IMR-90 (cell line): ENCODE measurements at regions not wholly inside any gene's neighbourhood (a gene's known extent, or its start where the extent isn't known, plus 50 kb on each side); places are given as distances from the start of the nearest gene placed in this dataset.

ENCODE experiments used
- ATAC-seq: fragments of 200-7000 bp; cut with Tn5 transposase; 2 replicates; pipeline ENCODE4 v1.9.1; 2020; ENCODE audit warnings: low read depth, mild to moderate bottlenecking, moderate library complexity
- BruUV-seq: library from RNA; stranded (reverse); fragments of 400-500 nt; replicated peaks from 2 replicates; lab custom pipeline; 2021; lab: Mats Ljungman, UMichigan
- CTCF ChIA-PET: fragments of 300-600 bp; formaldehyde crosslinking; extraction: SDS; loops from one replicate; lab custom pipeline; 2021; ENCODE audit warnings: antibody characterized with exemption; lab: Yijun Ruan, JAX
- POLR2A ChIA-PET: fragments of 300-600 bp; sonication (Branson Sonifier 250); formaldehyde crosslinking; loops from one replicate; lab custom pipeline; 2022; ENCODE audit warnings: antibody characterized with exemption; ENCODE audit not compliant: unreplicated experiment; lab: Charles Lee
- DNase-seq: peaks from one replicate; pipeline ENCODE4 v3.0.0; 2013
- H2AFZ ChIP-seq: replicated peaks from 2 replicates; pipeline ENCODE3; 2013; ENCODE audit warnings: low read length, mild to moderate bottlenecking; ENCODE audit not compliant: poor library complexity
- H2AK5ac ChIP-seq: 2 replicates; pipeline ENCODE4 v1.6.1; 2013; ENCODE audit warnings: low read depth, low read length, inconsistent platforms
- H2AK9ac ChIP-seq: replicated peaks from 2 replicates; pipeline ENCODE3; 2013; ENCODE audit warnings: mild to moderate bottlenecking, low read depth, low read length, moderate library complexity; ENCODE audit not compliant: poor library complexity
- H2BK120ac ChIP-seq: 2 replicates; pipeline ENCODE4 v1.6.1; 2013; ENCODE audit warnings: low read depth, low read length, inconsistent platforms
- H2BK15ac ChIP-seq: 3 replicates; pipeline ENCODE4 v1.6.1; 2013; ENCODE audit warnings: low read depth, low read length, inconsistent platforms
- H2BK20ac ChIP-seq: 2 replicates; pipeline ENCODE4 v1.6.1; 2013; ENCODE audit warnings: low read depth, mild to moderate bottlenecking, inconsistent platforms, low read length, moderate library complexity
- H2BK5ac ChIP-seq: 2 replicates; pipeline ENCODE4 v1.6.1; 2013; ENCODE audit warnings: mild to moderate bottlenecking, low read depth, low read length, inconsistent platforms; ENCODE audit not compliant: poor library complexity, severe bottlenecking
- H3K14ac ChIP-seq: replicated peaks from 2 replicates; pipeline ENCODE4 v1.6.1; 2013; ENCODE audit warnings: low read depth, low read length, inconsistent platforms
- H3K18ac ChIP-seq: 2 replicates; pipeline ENCODE4 v1.6.1; 2013; ENCODE audit warnings: low read depth, low read length, control low read depth
- H3K23ac ChIP-seq: 2 replicates; pipeline ENCODE4 v1.6.1; 2013; ENCODE audit warnings: low read depth, low read length, inconsistent platforms
- H3K27ac ChIP-seq: 2 replicates; pipeline ENCODE4 v1.5.1; 2013; ENCODE audit warnings: mild to moderate bottlenecking, control low read depth, low read length; ENCODE audit not compliant: insufficient read depth
- H3K27me3 ChIP-seq: 2 replicates; pipeline ENCODE4 v1.6.1; 2013; ENCODE audit warnings: low read length; ENCODE audit not compliant: control insufficient read depth, insufficient read depth
- H3K36me3 ChIP-seq: 2 replicates; pipeline ENCODE4 v1.6.1; 2013; ENCODE audit warnings: low read length, mixed read lengths; ENCODE audit not compliant: control insufficient read depth, insufficient read depth
- H3K4ac ChIP-seq: 2 replicates; pipeline ENCODE4 v1.6.1; 2013; ENCODE audit warnings: low read depth, low read length, inconsistent platforms
- H3K4me1 ChIP-seq: 2 replicates; pipeline ENCODE4 v1.6.1; 2013; ENCODE audit warnings: low read length, mixed read lengths; ENCODE audit not compliant: control insufficient read depth, insufficient read depth
- H3K4me2 ChIP-seq: 2 replicates; pipeline ENCODE4 v1.6.1; 2013; ENCODE audit warnings: low read depth, mild to moderate bottlenecking, control low read depth, low read length, moderate library complexity
- H3K4me3 ChIP-seq: 2 replicates; pipeline ENCODE4 v1.5.1; 2013; ENCODE audit warnings: low read depth, mild to moderate bottlenecking, control low read depth, low read length, moderate library complexity; ENCODE audit not compliant: insufficient read depth
- H3K56ac ChIP-seq: 2 replicates; pipeline ENCODE4 v1.6.1; 2013; ENCODE audit warnings: low read length, inconsistent platforms; ENCODE audit not compliant: insufficient read depth; ENCODE audit errors: extremely low read depth
- H3K79me1 ChIP-seq, 2 experiments: 2 replicates each; pipeline ENCODE4 v1.6.1; 2013; ENCODE audit warnings: low read length in 2 of 2, inconsistent platforms in 1 of 2, low read depth in 1 of 2
- H3K9ac ChIP-seq: 2 replicates; pipeline ENCODE4 v1.6.1; 2013; ENCODE audit warnings: low read depth, low read length, control low read depth
- H3K9me1 ChIP-seq: 2 replicates; pipeline ENCODE4 v1.6.1; 2013; ENCODE audit warnings: low read length, inconsistent platforms; ENCODE audit not compliant: insufficient read depth
- H3K9me3 ChIP-seq: 2 replicates; pipeline ENCODE4 v1.6.1; 2013; ENCODE audit warnings: low read length; ENCODE audit not compliant: control insufficient read depth, insufficient read depth
- H4K20me1 ChIP-seq: 2 replicates; pipeline ENCODE4 v1.6.1; 2013; ENCODE audit warnings: low read length, inconsistent platforms; ENCODE audit not compliant: insufficient read depth
- H4K5ac ChIP-seq: 2 replicates; pipeline ENCODE4 v1.6.1; 2013; ENCODE audit warnings: mild to moderate bottlenecking, low read depth, low read length, control low read depth
- H4K8ac ChIP-seq, 2 experiments: 2 replicates each; pipeline ENCODE4 v1.6.1; 2013; ENCODE audit warnings: low read depth in 2 of 2, low read length in 2 of 2, control low read depth in 1 of 2, inconsistent platforms in 1 of 2
- H4K91ac ChIP-seq: 2 replicates; pipeline ENCODE4 v1.6.1; 2013; ENCODE audit warnings: low read depth, low read length, inconsistent platforms; ENCODE audit not compliant: insufficient read depth
- MAZ ChIP-seq: IDR thresholded peaks from 2 replicates; pipeline ENCODE4 v1.6.1; 2012; ENCODE audit warnings: low read depth, mild to moderate bottlenecking, low read length, improper control_type of control experiment, moderate library complexity, borderline replicate concordance
- POLR2A ChIP-seq: IDR thresholded peaks from 2 replicates; pipeline ENCODE4 v1.6.1; 2012; ENCODE audit warnings: mild to moderate bottlenecking, low read depth, low read length
- WGBS, 2 experiments: methylation state at CpG; one replicate each; pipeline versions ENCODE4 v1.1.5 to v1.1.7; 2013; ENCODE audit warnings: missing lambda C conversion rate in 2 of 2; ENCODE audit not compliant: insufficient read length in 1 of 2; ENCODE audit errors: extremely low coverage in 2 of 2; 5-methylcytosine and 5-hydroxymethylcytosine counted together
- dilution Hi-C: fragments of 300-500 bp; cut with HindIII; formaldehyde crosslinking; loops from one replicate; pipeline ENCODE4 v1.14.3; 2018; ENCODE audit warnings: low sequenced_read_pairs; ENCODE audit not compliant: unreplicated experiment
- in situ Hi-C: fragments of 300-500 bp; cut with MboI; formaldehyde crosslinking; loops from 3 replicates; pipeline ENCODE4 v1.14.3; 2019; ENCODE audit warnings: low sequenced_read_pairs, inconsistent platforms, mixed read lengths
- intact Hi-C: fragments of 100-400 bp; cut with micrococcal nuclease; formaldehyde crosslinking; loops from 2 replicates; pipeline ENCODE4 v1.10.0; 2022

- no peak for TF ChIP-seq MAZ
- no peak for TF ChIP-seq POLR2A
- H4K20me1 ChIP-seq = no peaks in the 10 kb centered on the region
- no peak for DNase-seq
- ChIA-PET CTCF (no interaction called here), POLR2A (no interaction called here)
- H3K79me1 ChIP-seq = no peaks in the 10 kb centered on the region
- no peak overlapping the region for H2AK9ac ChIP-seq
- H3K56ac ChIP-seq = no peak overlapping the region
- H2AFZ ChIP-seq = no peak overlapping the region
- no peak overlapping the region for H3K23ac ChIP-seq
- no peak overlapping the region for H2BK120ac ChIP-seq
- H3K9me1 ChIP-seq = no peaks in the 10 kb centered on the region
- H3K4me3 ChIP-seq = no peak overlapping the region
- no peak for ATAC-seq
- H3K4ac ChIP-seq = no peak overlapping the region
- no peak overlapping the region for H3K4me2 ChIP-seq
- no peak overlapping the region for H3K27ac ChIP-seq
- H2BK20ac ChIP-seq = no peak overlapping the region
- WGBS, 2 experiments = no CpG with 5 or more reads among the region's 1 CpG
- no peak overlapping the region for H4K8ac ChIP-seq
- no peak overlapping the region for H4K91ac ChIP-seq
- no peak overlapping the region for H2BK5ac ChIP-seq
- no peak overlapping the region for H4K5ac ChIP-seq
- H3K14ac ChIP-seq = no peak overlapping the region
- intact Hi-C loops (no loop called here), dilution Hi-C loops (no loop called here), in situ Hi-C loops (no loop called here)
- H3K9ac ChIP-seq = no peak overlapping the region
- H3K36me3 ChIP-seq = no peaks in the 10 kb centered on the region
- H3K9me3 ChIP-seq = peaks cover 18% of the 10 kb centered on the region
- no TSS peak for BruUV-seq
- no peaks in the 10 kb centered on the region for H3K27me3 ChIP-seq
- H3K18ac ChIP-seq = no peak overlapping the region
- no peak overlapping the region for H2BK15ac ChIP-seq
- no peak overlapping the region for H2AK5ac ChIP-seq
- no peaks in the 10 kb centered on the region for H3K4me1 ChIP-seq
These were observed 1106.8 kb downstream of the AMY1C start for GRCh38 chr1:104856518-104856917.
